ENCODE measurements at regions not wholly inside any gene's neighbourhood (a gene's known extent, or its start where the extent isn't known, plus 50 kb on each side); places are given as distances from the start of the nearest gene placed in this dataset.

GRCh38 chr4:163959932-163960331 lies 465.4 kb downstream of the TMA16 start (continued):
- TF ChIP-seq HNF4A (conservative IDR thresholded peaks at IDR 0.05) = no peak
- no peak for TF ChIP-seq SP1 (IDR thresholded peaks at IDR 0.05)

DNA sequence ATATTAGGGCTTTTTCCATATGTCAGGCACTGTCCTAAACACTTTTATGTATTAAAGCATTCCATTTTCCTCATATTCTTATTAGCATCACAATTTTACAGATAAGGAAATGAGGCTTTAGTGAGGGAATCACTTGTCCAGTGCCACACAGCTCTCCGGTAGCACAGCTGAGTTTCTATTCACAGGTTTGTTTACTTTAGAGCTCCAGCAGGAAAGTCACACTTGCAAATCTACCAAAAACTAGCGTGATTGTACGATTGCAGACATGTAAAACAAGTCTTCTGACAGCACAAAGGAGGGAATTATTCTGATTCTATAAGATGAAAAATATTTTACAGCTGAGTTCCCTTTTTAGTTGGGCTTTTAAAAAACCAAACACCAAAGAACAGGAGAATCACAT lies 472.1 kb downstream of the TMA16 start:
- 12% methylated on average over 3 of the region's 3 CpGs for WGBS
- no peak for TF ChIP-seq RAD21 (IDR thresholded peaks at IDR 0.05)
- TF ChIP-seq TAF1 (conservative IDR thresholded peaks at IDR 0.05) = no peak
- TF ChIP-seq HNF4A (conservative IDR thresholded peaks at IDR 0.05) = no peak
- TF ChIP-seq, protein P1, sequence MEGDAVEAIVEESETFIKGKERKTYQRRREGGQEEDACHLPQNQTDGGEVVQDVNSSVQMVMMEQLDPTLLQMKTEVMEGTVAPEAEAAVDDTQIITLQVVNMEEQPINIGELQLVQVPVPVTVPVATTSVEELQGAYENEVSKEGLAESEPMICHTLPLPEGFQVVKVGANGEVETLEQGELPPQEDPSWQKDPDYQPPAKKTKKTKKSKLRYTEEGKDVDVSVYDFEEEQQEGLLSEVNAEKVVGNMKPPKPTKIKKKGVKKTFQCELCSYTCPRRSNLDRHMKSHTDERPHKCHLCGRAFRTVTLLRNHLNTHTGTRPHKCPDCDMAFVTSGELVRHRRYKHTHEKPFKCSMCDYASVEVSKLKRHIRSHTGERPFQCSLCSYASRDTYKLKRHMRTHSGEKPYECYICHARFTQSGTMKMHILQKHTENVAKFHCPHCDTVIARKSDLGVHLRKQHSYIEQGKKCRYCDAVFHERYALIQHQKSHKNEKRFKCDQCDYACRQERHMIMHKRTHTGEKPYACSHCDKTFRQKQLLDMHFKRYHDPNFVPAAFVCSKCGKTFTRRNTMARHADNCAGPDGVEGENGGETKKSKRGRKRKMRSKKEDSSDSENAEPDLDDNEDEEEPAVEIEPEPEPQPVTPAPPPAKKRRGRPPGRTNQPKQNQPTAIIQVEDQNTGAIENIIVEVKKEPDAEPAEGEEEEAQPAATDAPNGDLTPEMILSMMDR (IDR thresholded peaks at IDR 0.05; ENCODE audit: low read depth, low read length, missing input control) = no peak
- no peak for TF ChIP-seq NR2F2 (IDR thresholded peaks at IDR 0.05)
- TF ChIP-seq FOXA2 (IDR thresholded peaks at IDR 0.05) = no peak
- no peak for TF ChIP-seq JUND (IDR thresholded peaks at IDR 0.05)
- no peak for TF ChIP-seq YY1 (IDR thresholded peaks at IDR 0.05)
- TF ChIP-seq, protein P2, sequence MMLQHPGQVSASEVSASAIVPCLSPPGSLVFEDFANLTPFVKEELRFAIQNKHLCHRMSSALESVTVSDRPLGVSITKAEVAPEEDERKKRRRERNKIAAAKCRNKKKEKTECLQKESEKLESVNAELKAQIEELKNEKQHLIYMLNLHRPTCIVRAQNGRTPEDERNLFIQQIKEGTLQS (IDR thresholded peaks at IDR 0.05) = no peak
- no peak for TF ChIP-seq EGR1 (IDR thresholded peaks at IDR 0.05; ENCODE audit: low read depth in 2 of 2)
- no peak for TF ChIP-seq REST (IDR thresholded peaks at IDR 0.05)
- no peak for TF ChIP-seq RXRA (IDR thresholded peaks at IDR 0.05)
- no peak for TF ChIP-seq HNF4G (IDR thresholded peaks at IDR 0.05)
- TF ChIP-seq, protein P3, sequence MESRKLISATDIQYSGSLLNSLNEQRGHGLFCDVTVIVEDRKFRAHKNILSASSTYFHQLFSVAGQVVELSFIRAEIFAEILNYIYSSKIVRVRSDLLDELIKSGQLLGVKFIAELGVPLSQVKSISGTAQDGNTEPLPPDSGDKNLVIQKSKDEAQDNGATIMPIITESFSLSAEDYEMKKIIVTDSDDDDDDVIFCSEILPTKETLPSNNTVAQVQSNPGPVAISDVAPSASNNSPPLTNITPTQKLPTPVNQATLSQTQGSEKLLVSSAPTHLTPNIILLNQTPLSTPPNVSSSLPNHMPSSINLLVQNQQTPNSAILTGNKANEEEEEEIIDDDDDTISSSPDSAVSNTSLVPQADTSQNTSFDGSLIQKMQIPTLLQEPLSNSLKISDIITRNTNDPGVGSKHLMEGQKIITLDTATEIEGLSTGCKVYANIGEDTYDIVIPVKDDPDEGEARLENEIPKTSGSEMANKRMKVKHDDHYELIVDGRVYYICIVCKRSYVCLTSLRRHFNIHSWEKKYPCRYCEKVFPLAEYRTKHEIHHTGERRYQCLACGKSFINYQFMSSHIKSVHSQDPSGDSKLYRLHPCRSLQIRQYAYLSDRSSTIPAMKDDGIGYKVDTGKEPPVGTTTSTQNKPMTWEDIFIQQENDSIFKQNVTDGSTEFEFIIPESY (IDR thresholded peaks at IDR 0.05) = no peak
- no peak for TF ChIP-seq MAX (IDR thresholded peaks at IDR 0.05)
- no peak for TF ChIP-seq FOXA1 (IDR thresholded peaks at IDR 0.05)
- TF ChIP-seq SP1 (IDR thresholded peaks at IDR 0.05) = no peak
- no peak for TF ChIP-seq GABPA (IDR thresholded peaks at IDR 0.05 in 1 of 2, conservative IDR thresholded peaks at IDR 0.05 in 1 of 2)
- Histone ChIP-seq H3K36me3 (ENCODE audit: control insufficient read depth in 4 of 4, insufficient read depth in 3 of 4, low read depth in 1 of 4, low read length in 3 of 4) (no peaks in the 10 kb centered on the region), H3K4me3 (ENCODE audit: low read depth in 1 of 3, low read length in 3 of 3) (no peak overlapping the region), H3K9ac (ENCODE audit: low read depth in 1 of 2, low read length in 2 of 2) (no peak overlapping the region), H3K9me3 (ENCODE audit: control insufficient read depth in 4 of 4, low read length in 3 of 4) (peaks cover 0 to 2% (median 0%) of the 10 kb centered on the region in 4 donors), H3K27ac (ENCODE audit: low read depth in 1 of 2, low read length in 2 of 2) (no peak overlapping the region), H3K4me1 (ENCODE audit: control insufficient read depth in 4 of 4, insufficient read depth in 4 of 4, low read length in 3 of 4) (no peaks in the 10 kb centered on the region), H3K27me3 (ENCODE audit: control insufficient read depth in 4 of 4, insufficient read depth in 4 of 4, low read length in 3 of 4) (no peaks in the 10 kb centered on the region)
- no peak for DNase-seq (ENCODE audit: low spot score)

All from liver (tissue), 8 donors.